Vagina (tissue), 2 donors: ENCODE measurements at regions not wholly inside any gene's neighbourhood (a gene's known extent, or its start where the extent isn't known, plus 50 kb on each side); places are given as distances from the start of the nearest gene placed in this dataset.

ENCODE experiments used
- DNase-seq, 2 donors: peaks; one replicate each; pipeline ENCODE4 v3.0.0-alpha.2; 2017; ENCODE audit errors: extremely low spot score in 2 of 2
- H3K27ac ChIP-seq: fragments of 200-600 bp; sonication (generic); one replicate; pipeline ENCODE4 v1.5.1; 2019
- H3K27me3 ChIP-seq: fragments of 200-600 bp; sonication (generic); one replicate; pipeline ENCODE4 v1.5.1; 2019
- H3K36me3 ChIP-seq, 2 donors: fragments of 200-600 bp; sonication (generic); one replicate each; pipeline ENCODE4 v1.5.1; 2017 to 2019
- H3K4me1 ChIP-seq: fragments of 200-600 bp; sonication (generic); one replicate; pipeline ENCODE4 v1.5.1; 2019
- H3K4me3 ChIP-seq, 2 donors: fragments of 200-600 bp; sonication (generic); 1 replicate in 1 of 2; 2 replicates in 1 of 2; pipeline ENCODE4 v1.5.1; 2016 to 2019
- H3K9me3 ChIP-seq: fragments of 200-600 bp; sonication (generic); one replicate; pipeline ENCODE4 v1.5.1; 2019
- CTCF ChIP-seq, 3 experiments: fragments of 450-650 bp in 2 of 3; fragments of 200-600 bp in 1 of 3; sonication (generic) in 1 of 3; IDR thresholded peaks; one replicate each; pipeline ENCODE4 v1.5.1; 2017 to 2019; ENCODE audit warnings: antibody characterized with exemption in 3 of 3, mild to moderate bottlenecking in 2 of 3, moderate library complexity in 2 of 3
- POLR2A ChIP-seq, 2 donors: fragments of 450-650 bp; IDR thresholded peaks; one replicate each; pipeline ENCODE4 v1.6.1; 2017; ENCODE audit warnings: antibody characterized with exemption in 2 of 2, mild to moderate bottlenecking in 2 of 2, moderate library complexity in 2 of 2
- POLR2AphosphoS5 ChIP-seq, 2 donors: sonication (generic); formaldehyde crosslinking; IDR thresholded peaks; one replicate each; pipeline ENCODE4 v1.9.0; 2017; ENCODE audit warnings: antibody characterized with exemption in 2 of 2, mild to moderate bottlenecking in 2 of 2, low read depth in 1 of 2; ENCODE audit not compliant: insufficient read depth in 1 of 2
- intact Hi-C: fragments of 100-400 bp; cut with DNase I; formaldehyde crosslinking; loops from one replicate; pipeline ENCODE4 v1.15.1; 2023

- Histone ChIP-seq H3K4me1 (no peaks in the 10 kb centered on the region), H3K27ac (no peak overlapping the region), H3K36me3 (no peaks in the 10 kb centered on the region), H3K27me3 (no peaks in the 10 kb centered on the region), H3K9me3 (no peaks in the 10 kb centered on the region), H3K4me3 (no peak overlapping the region)
- DNase-seq = no peak
- intact Hi-C loops = no loop called here
- no peak for TF ChIP-seq CTCF (IDR thresholded peaks at IDR 0.05)
- TF ChIP-seq POLR2A (IDR thresholded peaks at IDR 0.05) = no peak
- no peak for TF ChIP-seq POLR2AphosphoS5 (IDR thresholded peaks at IDR 0.05; ENCODE audit: insufficient read depth in 1 of 2, low read depth in 1 of 2)
Observed at GRCh38 chr12:60415351-60415750, 819.5 kb downstream of the SLC16A7 start.

GRCh38 chr12:60419986-60420385, 824.2 kb downstream of the SLC16A7 start:
- no peak for DNase-seq
- H3K4me3 ChIP-seq = no peak overlapping the region
- H3K9me3 ChIP-seq = no peaks in the 10 kb centered on the region
- intact Hi-C loops = no loop called here
- H3K36me3 ChIP-seq = no peaks in the 10 kb centered on the region
- H3K4me1 ChIP-seq = no peaks in the 10 kb centered on the region
- H3K27me3 ChIP-seq = no peaks in the 10 kb centered on the region
- TF ChIP-seq POLR2A (IDR thresholded peaks at IDR 0.05) (no peak), CTCF (IDR thresholded peaks at IDR 0.05) (no peak), POLR2AphosphoS5 (IDR thresholded peaks at IDR 0.05; ENCODE audit: insufficient read depth in 1 of 2, low read depth in 1 of 2) (no peak)
- H3K27ac ChIP-seq = no peak overlapping the region

- no peak overlapping the region for H3K27ac ChIP-seq
- H3K4me3 ChIP-seq = no peak overlapping the region
- intact Hi-C loops = no loop called here
- no peaks in the 10 kb centered on the region for H3K9me3 ChIP-seq
- H3K36me3 ChIP-seq = no peaks in the 10 kb centered on the region
- no peaks in the 10 kb centered on the region for H3K4me1 ChIP-seq
- DNase-seq = no peak
- H3K27me3 ChIP-seq = no peaks in the 10 kb centered on the region
- TF ChIP-seq POLR2AphosphoS5 (IDR thresholded peaks at IDR 0.05; ENCODE audit: insufficient read depth in 1 of 2, low read depth in 1 of 2) = no peak
- TF ChIP-seq CTCF (IDR thresholded peaks at IDR 0.05) = no peak
- no peak for TF ChIP-seq POLR2A (IDR thresholded peaks at IDR 0.05)
Observed at GRCh38 chr12:60421741-60422140, 825.9 kb downstream of the SLC16A7 start.

GRCh38 chr12:60437297-60437696, 841.5 kb downstream of the SLC16A7 start:
- TF ChIP-seq POLR2A (IDR thresholded peaks at IDR 0.05) (no peak), CTCF (IDR thresholded peaks at IDR 0.05) (no peak), POLR2AphosphoS5 (IDR thresholded peaks at IDR 0.05; ENCODE audit: insufficient read depth in 1 of 2, low read depth in 1 of 2) (no peak)
- no peaks in the 10 kb centered on the region for H3K4me1 ChIP-seq

GRCh38 chr12:60441577-60441976, 845.7 kb downstream of the SLC16A7 start:
- no peaks in the 10 kb centered on the region for H3K27me3 ChIP-seq
- H3K36me3 ChIP-seq = no peaks in the 10 kb centered on the region
- no peaks in the 10 kb centered on the region for H3K4me1 ChIP-seq
- H3K9me3 ChIP-seq = no peaks in the 10 kb centered on the region
- intact Hi-C loops = no loop called here
- H3K4me3 ChIP-seq = no peak overlapping the region
- H3K27ac ChIP-seq = no peak overlapping the region
- no peak for TF ChIP-seq CTCF (IDR thresholded peaks at IDR 0.05)
- no peak for TF ChIP-seq POLR2A (IDR thresholded peaks at IDR 0.05)
- DNase-seq = no peak

More at GRCh38 chr12:60437297-60437696, 841.5 kb downstream of the SLC16A7 start:
- no peaks in the 10 kb centered on the region for H3K36me3 ChIP-seq
- intact Hi-C loops = no loop called here
- no peak for DNase-seq
- no peak overlapping the region for H3K4me3 ChIP-seq
- no peak overlapping the region for H3K27ac ChIP-seq
- H3K27me3 ChIP-seq = no peaks in the 10 kb centered on the region
- H3K9me3 ChIP-seq = no peaks in the 10 kb centered on the region
